Left lung (tissue), 4 donors: ENCODE measurements at regions not wholly inside any gene's neighbourhood (a gene's known extent, or its start where the extent isn't known, plus 50 kb on each side); places are given as distances from the start of the nearest gene placed in this dataset.
A peak's percentile ranks its signal among the peaks of the same experiment; 100 is the strongest.

Experiments used
- ATAC-seq: fragments of 200-7000 bp; cut with Tn5 transposase; one replicate; pipeline ENCODE4 v1.9.1; 2020; ENCODE audit warnings: moderate library complexity
- DNase-seq, 4 donors: peaks; one replicate each; pipeline ENCODE4 v3.0.0-alpha.2; 2013 to 2020
- H3K27ac ChIP-seq, 2 donors: fragments of 200-600 bp; sonication (generic) in 1 of 2; one replicate each; pipeline versions ENCODE4 v1.5.0 to v1.8.0; 2020 to 2021
- H3K27me3 ChIP-seq, 2 donors: fragments of 200-600 bp; sonication (generic) in 1 of 2; one replicate each; pipeline versions ENCODE4 v1.5.0 to v1.8.0; 2020 to 2021
- H3K36me3 ChIP-seq, 2 donors: fragments of 200-600 bp; sonication (generic) in 1 of 2; one replicate each; pipeline versions ENCODE4 v1.5.0 to v1.8.0; 2020 to 2021
- H3K4me1 ChIP-seq, 2 donors: fragments of 200-600 bp; one replicate each; pipeline ENCODE4 v1.8.0; 2021
- H3K4me3 ChIP-seq, 2 donors: fragments of 200-600 bp; sonication (generic) in 1 of 2; one replicate each; pipeline versions ENCODE4 v1.5.0 to v1.8.0; 2020 to 2021; ENCODE audit warnings: mild to moderate bottlenecking in 1 of 2
- H3K9me3 ChIP-seq, 2 donors: fragments of 200-600 bp; sonication (generic) in 1 of 2; one replicate each; pipeline versions ENCODE4 v1.5.0 to v1.8.0; 2020 to 2021
- intact Hi-C, 2 donors: fragments of 100-400 bp; cut with DNase I; formaldehyde crosslinking; loops; one replicate each; pipeline versions ENCODE4 v1.11.2 to v1.14.2; 2022
- TF ChIP-seq, protein P1 (sequence below), 2 donors: fragments of 200-600 bp; sonication (generic) in 1 of 2; IDR thresholded peaks; one replicate each; pipeline versions ENCODE4 v1.5.0 to v1.8.0; 2021; ENCODE audit warnings: antibody characterized with exemption in 2 of 2
- donor health status: DM: no; HTN: yes; CAD: no.
- donor health status: DM: no; HTN: no; CAD: no.

- intact Hi-C loops = no loop called here
- no peak for ATAC-seq
- no peak overlapping the region for H3K4me3 ChIP-seq
Observed at GRCh38 chr17:14595656-14596055, 294.8 kb downstream of the HS3ST3B1 start.

DNA sequence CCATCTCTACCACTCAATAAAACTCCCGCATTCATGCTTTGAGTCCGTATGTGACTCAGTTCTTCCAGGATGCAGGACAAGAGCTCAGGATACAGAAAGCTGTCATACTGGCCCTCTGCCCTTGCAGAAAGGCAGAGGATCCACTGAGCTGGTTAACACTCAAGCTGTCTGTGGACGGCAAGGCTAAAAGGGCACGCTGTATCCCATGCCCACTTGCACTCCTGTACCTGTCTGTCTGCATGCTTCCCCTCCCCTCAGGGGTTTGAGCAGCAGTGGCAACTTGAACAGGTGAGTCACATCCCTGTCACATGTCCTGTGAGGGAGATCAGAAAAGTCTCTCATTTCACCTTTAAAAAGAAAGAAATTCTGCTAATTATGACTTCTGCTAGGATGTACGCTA, 293.8 kb downstream of the HS3ST3B1 start:
- peak; percentile 22 for ATAC-seq
- TF ChIP-seq, protein P1, sequence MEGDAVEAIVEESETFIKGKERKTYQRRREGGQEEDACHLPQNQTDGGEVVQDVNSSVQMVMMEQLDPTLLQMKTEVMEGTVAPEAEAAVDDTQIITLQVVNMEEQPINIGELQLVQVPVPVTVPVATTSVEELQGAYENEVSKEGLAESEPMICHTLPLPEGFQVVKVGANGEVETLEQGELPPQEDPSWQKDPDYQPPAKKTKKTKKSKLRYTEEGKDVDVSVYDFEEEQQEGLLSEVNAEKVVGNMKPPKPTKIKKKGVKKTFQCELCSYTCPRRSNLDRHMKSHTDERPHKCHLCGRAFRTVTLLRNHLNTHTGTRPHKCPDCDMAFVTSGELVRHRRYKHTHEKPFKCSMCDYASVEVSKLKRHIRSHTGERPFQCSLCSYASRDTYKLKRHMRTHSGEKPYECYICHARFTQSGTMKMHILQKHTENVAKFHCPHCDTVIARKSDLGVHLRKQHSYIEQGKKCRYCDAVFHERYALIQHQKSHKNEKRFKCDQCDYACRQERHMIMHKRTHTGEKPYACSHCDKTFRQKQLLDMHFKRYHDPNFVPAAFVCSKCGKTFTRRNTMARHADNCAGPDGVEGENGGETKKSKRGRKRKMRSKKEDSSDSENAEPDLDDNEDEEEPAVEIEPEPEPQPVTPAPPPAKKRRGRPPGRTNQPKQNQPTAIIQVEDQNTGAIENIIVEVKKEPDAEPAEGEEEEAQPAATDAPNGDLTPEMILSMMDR (IDR thresholded peaks at IDR 0.05) = no peak
- intact Hi-C loops = no loop called here

More at GRCh38 chr17:14595656-14596055, 294.8 kb downstream of the HS3ST3B1 start:
- Histone ChIP-seq H3K36me3 (no peaks in the 10 kb centered on the region), H3K9me3 (no peaks in the 10 kb centered on the region), H3K4me1 (no peaks in the 10 kb centered on the region), H3K27ac (no peak overlapping the region), H3K27me3 (peaks cover 0 to 5% of the 10 kb centered on the region in 2 donors)
- DNase-seq = no peak
- TF ChIP-seq, protein P1 (IDR thresholded peaks at IDR 0.05) = no peak

DNA sequence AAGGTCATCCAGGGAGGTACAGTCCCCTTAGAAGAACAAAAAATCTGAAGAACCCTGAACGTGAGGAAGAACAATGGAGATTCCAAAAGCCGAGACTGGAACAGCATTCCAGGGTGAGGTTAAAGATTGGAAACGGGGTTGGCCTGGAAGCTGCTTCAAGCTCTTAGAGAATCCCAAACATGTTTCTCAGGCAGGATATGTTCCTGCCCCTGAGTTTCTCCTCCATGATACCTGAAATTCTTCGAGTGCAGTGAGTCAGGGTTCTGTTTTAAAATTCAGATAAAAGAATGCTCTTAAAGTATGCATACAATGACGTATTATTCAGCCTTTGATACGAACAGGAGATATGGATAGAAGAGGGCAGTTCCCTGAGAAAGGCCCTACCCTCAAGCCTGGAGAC, 293.1 kb downstream of the HS3ST3B1 start:
- ATAC-seq (no peak), DNase-seq (no peak)
- no peak overlapping the region for H3K4me3 ChIP-seq
- no peaks in the 10 kb centered on the region for H3K9me3 ChIP-seq
- no peaks in the 10 kb centered on the region for H3K4me1 ChIP-seq
- no peaks in the 10 kb centered on the region for H3K36me3 ChIP-seq
- TF ChIP-seq, protein P1 (IDR thresholded peaks at IDR 0.05) = no peak
- intact Hi-C loops = no loop called here
- H3K27me3 ChIP-seq = peaks cover 0 to 5% of the 10 kb centered on the region in 2 donors
- H3K27ac ChIP-seq = no peak overlapping the region

More for the DNA sequence above, 293.8 kb downstream of the HS3ST3B1 start:
- H3K27ac ChIP-seq = no peak overlapping the region
- no peak overlapping the region for H3K4me3 ChIP-seq
- no peaks in the 10 kb centered on the region for H3K36me3 ChIP-seq
- no peak for DNase-seq
- H3K4me1 ChIP-seq = no peaks in the 10 kb centered on the region
- H3K9me3 ChIP-seq = no peaks in the 10 kb centered on the region
- H3K27me3 ChIP-seq = peaks cover 0 to 5% of the 10 kb centered on the region in 2 donors

- no peak overlapping the region for H3K4me3 ChIP-seq
- H3K4me1 ChIP-seq = no peaks in the 10 kb centered on the region
- H3K36me3 ChIP-seq = no peaks in the 10 kb centered on the region
- TF ChIP-seq, protein P1 (IDR thresholded peaks at IDR 0.05) = no peak
- H3K9me3 ChIP-seq = no peaks in the 10 kb centered on the region
- H3K27me3 ChIP-seq = no peaks in the 10 kb centered on the region
- H3K27ac ChIP-seq = no peak overlapping the region
- ATAC-seq = no peak
- intact Hi-C loops = no loop called here
- no peak for DNase-seq
Observed at GRCh38 chr17:14590459-14591250, 289.8 kb downstream of the HS3ST3B1 start.

DNA sequence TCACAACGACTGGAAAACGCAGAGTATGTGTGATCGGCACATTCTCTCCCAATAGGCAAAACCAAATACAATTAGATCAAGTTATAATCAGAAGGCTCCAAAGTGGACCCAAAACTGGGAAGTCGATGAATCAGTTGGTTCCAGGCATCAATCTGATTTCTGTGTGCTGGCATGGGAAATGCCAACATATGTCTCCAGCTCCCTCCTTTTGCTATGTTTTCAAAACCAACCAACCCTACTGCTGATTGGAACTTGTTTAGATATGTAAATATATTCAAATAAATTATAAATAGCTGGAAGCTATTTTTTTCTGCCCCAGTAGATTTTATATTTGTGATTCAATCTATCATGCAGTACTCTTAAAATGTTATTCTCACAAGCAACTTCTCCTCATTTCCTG, 284.2 kb downstream of the HS3ST3B1 start:
- Histone ChIP-seq H3K9me3 (no peaks in the 10 kb centered on the region), H3K4me1 (no peaks in the 10 kb centered on the region), H3K27me3 (no peaks in the 10 kb centered on the region), H3K4me3 (no peak overlapping the region), H3K27ac (no peak overlapping the region), H3K36me3 (no peaks in the 10 kb centered on the region)
- DNase-seq (no peak), ATAC-seq (no peak)
- TF ChIP-seq, protein P1 (IDR thresholded peaks at IDR 0.05) = no peak
- intact Hi-C loops = no loop called here
